Erythroblast (primary cell): ENCODE measurements at regions not wholly inside any gene's neighbourhood (a gene's known extent, or its start where the extent isn't known, plus 50 kb on each side); places are given as distances from the start of the nearest gene placed in this dataset.

ENCODE experiments used
- GATA1 ChIP-seq: IDR thresholded peaks from 2 replicates; pipeline ENCODE4 v1.6.1; 2011; ENCODE audit warnings: low read depth, mild to moderate bottlenecking, control low read depth, low read length, moderate library complexity
- POLR2A ChIP-seq: IDR thresholded peaks from 2 replicates; pipeline ENCODE4 v1.6.1; 2011; ENCODE audit warnings: mild to moderate bottlenecking, low read length

GRCh38 chr16:35552763-35553162 lies 2093.4 kb downstream of the TP53TG3F start:
- TF ChIP-seq POLR2A (no peak), GATA1 (no peak)
